Hepatocyte (in vitro differentiated cells): ENCODE measurements at regions not wholly inside any gene's neighbourhood (a gene's known extent, or its start where the extent isn't known, plus 50 kb on each side); places are given as distances from the start of the nearest gene placed in this dataset.

Experiments
- EZH2 ChIP-seq: fragments of 200-600 bp; sonication (generic); IDR thresholded peaks from 2 replicates; pipeline ENCODE4 v1.6.1; 2016; ENCODE audit warnings: antibody characterized with exemption, mild to moderate bottlenecking, borderline replicate concordance
- TF ChIP-seq, protein P1 (sequence below): fragments of 200-600 bp; sonication (generic); IDR thresholded peaks from 2 replicates; pipeline ENCODE4 v1.5.1; 2016; ENCODE audit warnings: antibody characterized with exemption, mild to moderate bottlenecking; ENCODE audit not compliant: poor library complexity

DNA sequence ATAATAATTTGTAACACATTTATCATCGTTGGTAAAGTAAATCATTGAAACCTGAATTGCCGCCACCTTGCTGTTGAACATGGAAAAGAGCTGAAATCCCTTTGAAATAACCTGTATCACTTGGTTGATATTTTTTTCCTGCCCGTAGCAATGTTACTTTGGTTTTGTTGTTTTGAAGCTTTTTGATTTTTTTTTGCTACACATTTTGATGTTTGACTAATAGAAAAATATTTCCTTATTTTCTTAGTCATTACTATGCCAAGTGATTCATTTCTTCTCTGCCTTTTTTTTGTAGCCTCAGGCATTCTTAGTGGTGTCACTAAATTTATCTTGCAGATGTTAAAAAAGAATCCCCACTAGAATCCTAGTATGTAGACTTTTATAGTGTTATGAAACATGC is 235.1 kb upstream of the MEOX2 start:
- TF ChIP-seq, protein P1, sequence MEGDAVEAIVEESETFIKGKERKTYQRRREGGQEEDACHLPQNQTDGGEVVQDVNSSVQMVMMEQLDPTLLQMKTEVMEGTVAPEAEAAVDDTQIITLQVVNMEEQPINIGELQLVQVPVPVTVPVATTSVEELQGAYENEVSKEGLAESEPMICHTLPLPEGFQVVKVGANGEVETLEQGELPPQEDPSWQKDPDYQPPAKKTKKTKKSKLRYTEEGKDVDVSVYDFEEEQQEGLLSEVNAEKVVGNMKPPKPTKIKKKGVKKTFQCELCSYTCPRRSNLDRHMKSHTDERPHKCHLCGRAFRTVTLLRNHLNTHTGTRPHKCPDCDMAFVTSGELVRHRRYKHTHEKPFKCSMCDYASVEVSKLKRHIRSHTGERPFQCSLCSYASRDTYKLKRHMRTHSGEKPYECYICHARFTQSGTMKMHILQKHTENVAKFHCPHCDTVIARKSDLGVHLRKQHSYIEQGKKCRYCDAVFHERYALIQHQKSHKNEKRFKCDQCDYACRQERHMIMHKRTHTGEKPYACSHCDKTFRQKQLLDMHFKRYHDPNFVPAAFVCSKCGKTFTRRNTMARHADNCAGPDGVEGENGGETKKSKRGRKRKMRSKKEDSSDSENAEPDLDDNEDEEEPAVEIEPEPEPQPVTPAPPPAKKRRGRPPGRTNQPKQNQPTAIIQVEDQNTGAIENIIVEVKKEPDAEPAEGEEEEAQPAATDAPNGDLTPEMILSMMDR = no peak
- TF ChIP-seq EZH2 = no peak
